NCI-H2196 (cell line): ENCODE measurements at regions not wholly inside any gene's neighbourhood (a gene's known extent, or its start where the extent isn't known, plus 50 kb on each side); places are given as distances from the start of the nearest gene placed in this dataset.

ENCODE experiments used
- DNase-seq: peaks from one replicate; lab custom pipeline; 2025; ENCODE audit not compliant: unreplicated experiment; lab: John Stamatoyannopoulos, UW

GRCh38 chr11:42034826-42035225 lies 575.4 kb upstream of the LRRC4C start:
- no peak for DNase-seq

GRCh38 chr11:42036201-42036600 lies 576.7 kb upstream of the LRRC4C start:
- DNase-seq = no peak

- DNase-seq = no peak
These were observed 583.9 kb upstream of the LRRC4C start for GRCh38 chr11:42043312-42043711.

GRCh38 chr11:42047637-42048555 lies 588.4 kb upstream of the LRRC4C start:
- no peak for DNase-seq

DNA sequence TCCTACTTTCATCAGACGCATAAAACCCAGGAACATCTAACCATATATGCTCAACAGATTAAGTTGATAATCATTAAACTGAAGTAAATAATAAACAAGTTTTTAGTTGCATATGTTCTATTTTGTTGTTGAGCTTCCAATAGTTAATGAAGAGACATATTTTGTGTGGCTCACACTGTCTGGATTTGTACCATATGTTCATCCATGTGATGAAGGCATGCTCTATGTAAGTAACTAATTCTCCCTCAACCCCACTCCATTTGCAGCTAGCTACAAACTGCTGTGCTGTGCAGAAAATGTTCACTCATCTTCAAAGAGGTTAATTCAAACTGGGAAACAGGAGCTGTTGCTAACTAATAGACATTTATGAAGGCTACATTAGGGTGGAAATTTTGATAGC lies 589.7 kb upstream of the LRRC4C start:
- no peak for DNase-seq

DNA sequence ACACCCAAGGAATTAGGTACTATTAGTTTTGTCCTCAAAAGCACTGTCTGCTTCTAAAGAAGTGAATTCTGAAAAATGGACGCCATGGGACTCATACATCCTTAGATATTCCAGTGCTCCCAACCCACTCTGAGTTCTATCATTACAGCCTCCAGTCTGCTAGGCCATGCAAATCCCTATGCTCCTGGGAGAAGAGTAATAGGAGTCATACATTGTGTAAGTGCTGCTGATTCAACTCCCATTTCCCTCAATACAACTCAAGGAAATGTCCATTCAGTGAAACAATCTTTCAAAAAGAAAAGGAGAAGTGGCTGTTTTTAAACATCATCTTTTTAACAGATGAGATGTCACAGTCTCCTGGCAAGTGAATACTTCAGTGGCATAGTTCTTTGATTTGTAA lies 590.2 kb upstream of the LRRC4C start:
- no peak for DNase-seq

DNA sequence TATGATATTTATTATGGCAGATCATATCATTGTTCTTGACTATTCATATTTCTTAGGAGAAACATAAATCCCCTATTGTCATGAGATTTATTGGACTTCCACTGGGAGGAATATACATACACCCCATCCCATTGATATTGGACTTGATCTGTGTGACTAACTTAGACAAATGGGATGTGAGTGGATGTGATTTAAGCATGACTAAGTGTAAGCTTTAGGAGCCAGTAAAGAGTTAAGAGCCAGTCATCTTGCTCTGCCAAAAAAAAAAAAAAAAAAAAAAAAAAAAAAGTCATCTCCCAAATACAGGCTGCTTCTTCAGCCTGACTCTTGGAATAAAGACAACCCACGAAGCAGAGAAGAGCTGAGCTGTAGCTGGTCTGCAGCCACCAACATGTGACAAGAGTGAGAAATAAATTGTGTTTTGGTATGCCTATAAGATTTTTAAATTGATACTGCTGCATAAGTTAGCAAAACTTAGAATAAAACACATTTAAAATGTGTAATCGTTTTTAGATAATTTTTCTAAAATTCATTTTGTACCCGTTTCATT lies 595.0 kb upstream of the LRRC4C start:
- no peak for DNase-seq

DNA sequence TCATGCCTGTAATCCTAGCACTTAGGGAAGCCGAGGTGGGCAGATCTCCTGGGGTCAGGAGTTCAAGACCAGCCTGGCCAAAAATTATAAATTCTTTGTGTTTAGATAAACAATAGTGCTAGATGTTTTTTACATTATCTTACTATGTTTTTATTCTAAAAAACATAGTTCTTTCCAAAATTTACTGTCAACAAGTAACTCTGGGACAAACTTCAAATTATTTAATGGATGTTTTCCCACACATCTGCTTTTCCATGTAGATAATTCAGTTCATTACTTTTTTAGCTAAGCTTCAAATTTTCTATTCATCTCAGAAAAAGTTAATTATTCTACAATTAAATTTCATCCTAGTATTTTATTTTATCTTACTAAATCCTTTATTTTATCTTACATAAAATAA lies 596.2 kb upstream of the LRRC4C start:
- no peak for DNase-seq

DNA sequence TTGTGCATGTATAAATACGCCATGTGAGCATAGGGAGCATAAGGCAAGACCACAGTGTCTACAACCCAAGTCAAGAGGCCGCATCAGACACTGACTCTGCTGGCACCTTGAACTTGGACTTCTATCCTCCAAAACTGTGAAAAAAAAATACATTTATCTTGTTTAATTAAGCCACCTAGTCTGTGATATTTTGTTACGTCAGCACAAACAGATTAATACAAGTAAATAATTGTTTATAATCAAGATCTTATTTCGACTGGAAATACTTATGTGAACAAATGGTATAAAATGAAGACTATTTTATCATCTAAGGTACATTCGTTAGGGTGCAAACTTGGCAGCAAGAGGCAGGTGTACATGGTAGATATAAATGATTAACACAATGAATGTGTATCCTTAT lies 599.3 kb upstream of the LRRC4C start:
- DNase-seq = no peak

DNA sequence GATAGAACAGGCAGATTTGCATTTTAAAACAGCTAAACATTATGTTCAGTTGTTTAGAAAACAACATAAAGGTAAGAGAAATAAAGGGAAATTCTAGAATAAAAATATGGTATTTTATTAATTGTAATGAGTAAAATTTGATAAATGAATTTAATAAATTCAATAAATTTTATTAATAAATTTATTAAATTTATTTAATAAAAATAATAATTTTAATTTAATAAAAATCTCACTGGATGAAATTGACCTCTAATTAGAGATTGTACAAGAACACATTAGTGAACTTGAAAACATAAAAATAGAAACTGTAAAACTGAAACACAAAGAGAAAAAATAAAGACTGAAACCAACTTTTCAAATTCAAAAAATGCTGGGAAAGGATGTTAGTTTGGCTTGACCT lies 605.7 kb upstream of the LRRC4C start:
- no peak for DNase-seq

GRCh38 chr11:42066113-42066512 lies 606.7 kb upstream of the LRRC4C start:
- no peak for DNase-seq

DNA sequence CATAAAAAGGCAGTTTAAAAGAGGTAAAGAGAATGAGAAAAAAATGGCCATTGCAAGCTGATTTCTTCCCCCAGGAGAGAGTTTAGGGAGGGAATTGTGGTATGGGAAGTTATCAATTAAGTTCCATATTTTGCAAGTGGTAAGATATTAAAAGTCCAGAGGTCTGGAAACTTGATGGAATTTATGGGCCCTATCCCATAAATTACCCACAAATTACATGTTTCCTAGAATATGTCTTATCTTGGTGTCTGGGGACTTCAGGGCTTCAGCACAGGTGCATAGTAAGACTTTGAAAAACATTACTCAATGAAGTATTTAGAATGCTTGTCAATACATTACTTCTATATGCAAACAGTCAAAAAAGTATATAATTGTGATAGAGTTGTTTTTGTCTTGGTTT lies 614.9 kb upstream of the LRRC4C start:
- DNase-seq = no peak

DNA sequence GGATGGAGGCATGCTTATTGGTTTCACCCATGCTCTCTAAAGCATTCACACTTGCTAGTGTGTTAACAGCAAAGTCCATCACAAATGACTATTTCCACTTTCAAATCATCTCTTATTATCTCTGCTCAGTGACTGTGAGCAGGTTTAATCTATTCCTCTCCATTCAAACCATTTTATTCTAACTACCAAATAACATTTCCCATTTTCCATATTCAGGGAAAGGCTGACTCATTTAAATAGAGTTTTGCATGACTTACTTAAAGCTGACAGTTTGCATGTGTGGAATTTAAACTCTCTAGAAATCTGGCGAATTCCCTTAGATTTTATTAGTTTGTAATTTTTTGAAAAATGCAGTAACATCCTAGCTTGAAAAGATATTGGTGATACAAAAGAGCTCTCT lies 615.7 kb upstream of the LRRC4C start:
- no peak for DNase-seq

GRCh38 chr11:42077794-42078193 lies 618.3 kb upstream of the LRRC4C start:
- DNase-seq = no peak

DNA sequence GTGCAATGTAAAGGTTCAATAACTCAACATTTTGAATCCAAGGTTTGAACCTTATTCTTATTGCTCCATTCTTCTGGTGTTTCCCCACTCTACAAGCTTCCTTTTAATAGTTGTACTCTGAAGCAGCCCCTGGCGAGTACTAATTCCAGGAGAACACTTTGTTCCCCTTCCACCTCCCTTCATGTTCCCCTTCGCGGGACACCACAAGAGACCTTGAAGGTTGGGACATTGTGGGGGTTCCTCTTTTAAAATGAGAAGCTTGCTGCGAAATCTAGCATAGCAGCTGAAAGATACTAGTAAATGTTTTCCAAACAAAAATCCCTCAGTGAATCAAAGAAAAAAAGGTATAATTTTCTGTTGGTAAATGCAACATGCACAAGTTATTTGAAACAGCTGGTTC lies 626.3 kb upstream of the LRRC4C start:
- no peak for DNase-seq

DNA sequence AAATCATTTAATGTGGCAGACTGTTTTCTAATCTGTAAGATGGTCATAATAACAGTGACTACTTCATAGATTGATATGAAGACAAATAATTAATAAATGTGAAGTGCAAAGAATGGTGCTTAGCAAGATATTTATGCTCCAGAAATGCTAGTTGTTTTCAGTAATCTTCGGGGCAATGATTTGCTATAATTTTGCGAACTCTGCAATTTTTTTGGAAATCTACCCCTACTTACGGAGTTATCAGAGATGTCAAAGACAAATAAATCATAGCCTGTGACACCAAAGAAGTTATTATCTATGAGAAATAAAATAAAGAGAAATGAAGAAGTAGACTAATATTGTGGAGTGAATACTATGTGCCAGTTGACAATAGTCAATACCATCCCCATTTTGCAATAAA lies 634.1 kb upstream of the LRRC4C start:
- DNase-seq = no peak

- no peak for DNase-seq
These were observed 638.6 kb upstream of the LRRC4C start for GRCh38 chr11:42098075-42098474.

DNA sequence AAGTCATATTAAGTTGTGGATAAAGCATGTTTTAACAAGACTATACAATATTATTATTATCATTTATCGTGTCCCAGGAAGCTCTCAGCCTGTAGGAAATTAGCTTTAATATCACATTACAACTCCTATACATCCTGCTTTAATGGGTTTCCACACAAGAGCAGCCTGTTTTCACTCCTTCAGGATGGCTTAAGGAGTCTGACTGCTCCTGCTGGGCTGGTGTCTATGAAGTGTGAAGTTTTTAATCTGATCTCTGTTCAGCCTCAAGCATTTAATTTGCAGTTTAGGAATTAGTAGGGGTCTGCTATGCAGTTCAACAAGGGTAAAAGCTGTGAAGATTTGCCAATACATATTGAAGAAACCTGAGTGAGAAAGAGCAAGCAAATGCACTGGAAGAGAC lies 653.4 kb upstream of the LRRC4C start:
- no peak for DNase-seq

DNA sequence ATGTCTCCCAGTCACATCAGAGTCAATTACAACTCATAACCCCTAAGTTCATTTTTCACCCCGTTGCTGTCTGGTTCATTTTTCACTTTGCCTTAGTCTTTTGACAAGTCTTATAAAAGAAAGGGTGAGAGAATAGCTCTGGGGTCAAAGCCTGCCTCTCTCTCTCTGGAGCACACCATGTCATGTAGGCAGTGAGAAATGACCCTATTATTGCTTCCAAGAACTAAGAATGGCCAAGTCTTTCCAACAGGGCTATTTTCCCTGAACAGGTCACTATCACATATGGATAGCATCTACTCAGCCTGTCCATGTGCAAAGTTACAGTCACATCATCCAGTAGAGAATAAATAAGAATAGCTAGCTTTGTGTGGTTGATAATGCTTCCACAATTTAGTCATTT lies 655.5 kb upstream of the LRRC4C start:
- no peak for DNase-seq

- DNase-seq = no peak
These were observed 679.0 kb upstream of the LRRC4C start for GRCh38 chr11:42138454-42138853.

GRCh38 chr11:42145311-42145710 lies 685.9 kb upstream of the LRRC4C start:
- no peak for DNase-seq

GRCh38 chr11:42161886-42162285 lies 702.4 kb upstream of the LRRC4C start:
- DNase-seq = no peak

GRCh38 chr11:42169191-42169590 lies 709.7 kb upstream of the LRRC4C start:
- DNase-seq = no peak
